ENCODE measurements at regions not wholly inside any gene's neighbourhood (a gene's known extent, or its start where the extent isn't known, plus 50 kb on each side); places are given as distances from the start of the nearest gene placed in this dataset.

- in situ Hi-C loops (cut with HindIII; ENCODE audit: low pct_unique_long_range_greater_than_20kb, low sequenced_read_pairs), result no loop called here
- DNase-seq (ENCODE audit: low read depth), result no peak
Measured at GRCh38 chr6:19761121-19761520, 76.0 kb upstream of the ID4 start.

- in situ Hi-C loops (cut with HindIII; ENCODE audit: low pct_unique_long_range_greater_than_20kb, low sequenced_read_pairs), result no loop called here
- no peak for DNase-seq (ENCODE audit: low read depth)
Measured at GRCh38 chr6:19771753-19772336, 65.3 kb upstream of the ID4 start.

- in situ Hi-C loops (cut with HindIII; ENCODE audit: low pct_unique_long_range_greater_than_20kb, low sequenced_read_pairs), result no loop called here
- no peak for DNase-seq (ENCODE audit: low read depth)
Measured at GRCh38 chr6:19772891-19773290, 64.3 kb upstream of the ID4 start.

GRCh38 chr6:19781269-19781668 is 55.9 kb upstream of the ID4 start:
- in situ Hi-C loops (cut with HindIII; ENCODE audit: low pct_unique_long_range_greater_than_20kb, low sequenced_read_pairs), result no loop called here
- no peak for DNase-seq (ENCODE audit: low read depth)

- DNase-seq (ENCODE audit: low read depth), result no peak
- in situ Hi-C loops (cut with HindIII; ENCODE audit: low pct_unique_long_range_greater_than_20kb, low sequenced_read_pairs), result no loop called here
Measured at GRCh38 chr6:19782588-19782987, 54.6 kb upstream of the ID4 start.

All from Caki2 (cell line).